ENCODE measurements at regions not wholly inside any gene's neighbourhood (a gene's known extent, or its start where the extent isn't known, plus 50 kb on each side); places are given as distances from the start of the nearest gene placed in this dataset.

DNA sequence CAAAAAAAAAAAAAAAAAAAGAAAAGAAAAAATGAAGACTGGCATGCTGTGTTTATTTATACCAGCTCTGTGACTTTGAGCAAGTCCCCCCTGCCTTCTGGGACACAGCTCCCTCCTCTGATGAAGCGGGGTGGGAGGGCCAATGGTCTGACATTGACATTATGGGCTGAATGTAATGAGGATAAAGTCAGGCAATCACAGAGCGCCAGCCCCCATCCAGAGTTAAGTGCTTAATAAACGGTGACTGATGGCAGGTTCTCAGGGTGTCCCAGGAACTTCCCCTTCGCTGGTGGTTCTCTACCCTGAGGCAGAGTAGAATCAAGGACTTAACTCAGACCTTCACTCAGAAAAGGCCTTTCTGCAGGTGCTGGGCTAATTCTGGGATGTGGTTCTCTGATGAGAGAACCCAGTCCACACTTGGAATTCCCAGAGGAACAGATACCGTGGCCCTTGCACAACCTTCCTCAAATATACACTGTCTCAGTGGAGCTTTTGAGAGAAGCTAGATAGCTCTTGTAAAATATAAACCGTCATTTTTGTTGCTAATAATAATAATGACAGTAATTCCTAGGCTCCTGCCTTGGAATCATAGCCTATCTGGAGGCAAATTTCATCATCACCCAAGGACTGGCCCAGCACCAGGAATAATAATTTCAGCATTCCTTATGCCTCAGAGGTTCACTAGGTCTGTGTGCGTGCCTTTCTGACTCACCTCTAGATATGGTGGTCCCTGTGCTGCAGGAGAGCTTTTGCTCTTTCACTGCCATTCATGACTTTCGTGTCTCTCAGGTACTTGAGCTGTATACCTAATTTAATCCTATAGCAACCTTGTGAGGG, 115.8 kb downstream of the RPLP1 start:
- TF ChIP-seq ZBTB33 (IDR thresholded peaks at IDR 0.05) (no peak), SP1 (IDR thresholded peaks at IDR 0.05) (no peak), JUND (IDR thresholded peaks at IDR 0.05) (no peak), RAD21 (IDR thresholded peaks at IDR 0.05) (no peak), CTCF (IDR thresholded peaks at IDR 0.05; ENCODE audit: low read depth, low read length, missing input control) (no peak), ATF3 (IDR thresholded peaks at IDR 0.05) (no peak), YY1 (IDR thresholded peaks at IDR 0.05) (no peak), TAF1 (conservative IDR thresholded peaks at IDR 0.05) (no peak), HNF4G (IDR thresholded peaks at IDR 0.05) (no peak), FOXA1 (IDR thresholded peaks at IDR 0.05) (no peak), FOXA2 (IDR thresholded peaks at IDR 0.05) (no peak), EGR1 (IDR thresholded peaks at IDR 0.05; ENCODE audit: low read depth in 2 of 2) (no peak), RXRA (IDR thresholded peaks at IDR 0.05) (no peak), GABPA (IDR thresholded peaks at IDR 0.05 in 1 of 2, conservative IDR thresholded peaks at IDR 0.05 in 1 of 2) (no peak), NR2F2 (IDR thresholded peaks at IDR 0.05) (no peak), HNF4A (conservative IDR thresholded peaks at IDR 0.05) (no peak)
- TF ChIP-seq, protein P1, sequence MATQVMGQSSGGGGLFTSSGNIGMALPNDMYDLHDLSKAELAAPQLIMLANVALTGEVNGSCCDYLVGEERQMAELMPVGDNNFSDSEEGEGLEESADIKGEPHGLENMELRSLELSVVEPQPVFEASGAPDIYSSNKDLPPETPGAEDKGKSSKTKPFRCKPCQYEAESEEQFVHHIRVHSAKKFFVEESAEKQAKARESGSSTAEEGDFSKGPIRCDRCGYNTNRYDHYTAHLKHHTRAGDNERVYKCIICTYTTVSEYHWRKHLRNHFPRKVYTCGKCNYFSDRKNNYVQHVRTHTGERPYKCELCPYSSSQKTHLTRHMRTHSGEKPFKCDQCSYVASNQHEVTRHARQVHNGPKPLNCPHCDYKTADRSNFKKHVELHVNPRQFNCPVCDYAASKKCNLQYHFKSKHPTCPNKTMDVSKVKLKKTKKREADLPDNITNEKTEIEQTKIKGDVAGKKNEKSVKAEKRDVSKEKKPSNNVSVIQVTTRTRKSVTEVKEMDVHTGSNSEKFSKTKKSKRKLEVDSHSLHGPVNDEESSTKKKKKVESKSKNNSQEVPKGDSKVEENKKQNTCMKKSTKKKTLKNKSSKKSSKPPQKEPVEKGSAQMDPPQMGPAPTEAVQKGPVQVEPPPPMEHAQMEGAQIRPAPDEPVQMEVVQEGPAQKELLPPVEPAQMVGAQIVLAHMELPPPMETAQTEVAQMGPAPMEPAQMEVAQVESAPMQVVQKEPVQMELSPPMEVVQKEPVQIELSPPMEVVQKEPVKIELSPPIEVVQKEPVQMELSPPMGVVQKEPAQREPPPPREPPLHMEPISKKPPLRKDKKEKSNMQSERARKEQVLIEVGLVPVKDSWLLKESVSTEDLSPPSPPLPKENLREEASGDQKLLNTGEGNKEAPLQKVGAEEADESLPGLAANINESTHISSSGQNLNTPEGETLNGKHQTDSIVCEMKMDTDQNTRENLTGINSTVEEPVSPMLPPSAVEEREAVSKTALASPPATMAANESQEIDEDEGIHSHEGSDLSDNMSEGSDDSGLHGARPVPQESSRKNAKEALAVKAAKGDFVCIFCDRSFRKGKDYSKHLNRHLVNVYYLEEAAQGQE (IDR thresholded peaks at IDR 0.05), result no peak
- TF ChIP-seq, protein P2, sequence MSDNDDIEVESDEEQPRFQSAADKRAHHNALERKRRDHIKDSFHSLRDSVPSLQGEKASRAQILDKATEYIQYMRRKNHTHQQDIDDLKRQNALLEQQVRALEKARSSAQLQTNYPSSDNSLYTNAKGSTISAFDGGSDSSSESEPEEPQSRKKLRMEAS (IDR thresholded peaks at IDR 0.05), result no peak
- DNase-seq (ENCODE audit: low spot score), result no peak
- Histone ChIP-seq H3K9ac (ENCODE audit: low read depth in 1 of 2, low read length in 2 of 2) (no peak overlapping the region), H3K4me3 (ENCODE audit: low read depth in 1 of 3, low read length in 3 of 3) (no peak overlapping the region), H3K4me1 (ENCODE audit: control insufficient read depth in 4 of 4, insufficient read depth in 4 of 4, low read length in 3 of 4) (peaks cover under 1 to 22% (median 5%) of the 10 kb centered on the region in 4 donors), H3K9me3 (ENCODE audit: control insufficient read depth in 4 of 4, low read length in 3 of 4) (no peaks in the 10 kb centered on the region), H3K27ac (ENCODE audit: low read depth in 1 of 2, low read length in 2 of 2) (no peak overlapping the region), H3K36me3 (ENCODE audit: control insufficient read depth in 4 of 4, insufficient read depth in 3 of 4, low read depth in 1 of 4, low read length in 3 of 4) (peaks cover 1 to 8% (median 5%) of the 10 kb centered on the region in 4 donors), H3K27me3 (ENCODE audit: control insufficient read depth in 4 of 4, insufficient read depth in 4 of 4, low read length in 3 of 4) (no peaks in the 10 kb centered on the region)
- 91% methylated on average over 8 of the region's 8 CpGs for WGBS

All from liver (tissue), 8 donors.